GM10266 (cell line): ENCODE measurements at regions not wholly inside any gene's neighbourhood (a gene's known extent, or its start where the extent isn't known, plus 50 kb on each side); places are given as distances from the start of the nearest gene placed in this dataset.

ENCODE experiments used
- DNase-seq: peaks from one replicate; pipeline ENCODE4 v3.0.0; 2012; ENCODE audit errors: extremely low spot score
- CTCF ChIP-seq: IDR thresholded peaks from 2 replicates; pipeline ENCODE4 v1.5.1; 2012; ENCODE audit warnings: mild to moderate bottlenecking, low read depth; ENCODE audit not compliant: control insufficient read depth, insufficient read depth; ENCODE audit errors: missing control alignments

DNA sequence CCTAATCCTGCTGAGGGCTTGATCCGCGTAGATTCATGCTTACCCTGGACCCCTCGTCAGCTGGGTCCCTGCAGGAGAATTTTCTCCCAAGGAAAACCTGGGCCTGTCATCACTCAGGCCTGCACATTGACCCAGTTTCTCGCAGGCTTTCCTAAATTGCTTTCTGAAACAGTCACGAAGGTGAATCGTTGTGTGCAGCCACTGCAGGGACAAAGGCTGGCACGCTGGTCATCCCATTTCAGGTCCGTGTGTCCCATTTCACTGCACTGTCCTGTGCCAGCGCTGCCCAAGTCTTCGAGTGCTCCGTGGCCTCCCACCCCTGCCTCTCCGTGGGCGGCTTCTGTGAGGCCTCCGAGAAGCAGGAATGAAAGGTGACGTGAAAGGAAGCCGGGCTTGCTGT, 62.8 kb upstream of the YWHAQ start:
- TF ChIP-seq CTCF = no peak
- no peak for DNase-seq

- no peak for DNase-seq
- no peak for TF ChIP-seq CTCF
Measured at GRCh38 chr2:9694661-9695234, 64.0 kb upstream of the YWHAQ start.

DNA sequence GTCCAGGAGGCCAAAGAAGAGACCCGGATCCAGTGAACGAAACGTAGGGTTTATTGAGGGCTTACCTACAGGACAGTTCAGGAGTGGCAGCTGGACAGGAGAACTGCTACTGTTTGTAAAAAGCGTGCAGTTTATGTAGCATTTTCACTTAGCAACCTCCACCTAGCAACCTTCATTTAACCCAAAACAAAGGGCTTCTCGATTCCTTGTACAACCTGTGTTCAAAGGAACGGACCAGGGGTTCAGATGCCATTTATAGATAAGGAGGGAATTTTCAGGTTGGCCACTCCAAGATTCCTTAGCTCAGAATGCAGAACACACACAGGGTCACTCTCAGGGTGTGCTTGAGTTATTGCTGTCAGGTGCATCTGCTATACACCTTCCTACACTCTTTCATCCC, 65.1 kb upstream of the YWHAQ start:
- no peak for TF ChIP-seq CTCF
- DNase-seq = no peak

- no peak for TF ChIP-seq CTCF
- no peak for DNase-seq
Measured at GRCh38 chr2:9696731-9697130, 65.9 kb upstream of the YWHAQ start.

DNA sequence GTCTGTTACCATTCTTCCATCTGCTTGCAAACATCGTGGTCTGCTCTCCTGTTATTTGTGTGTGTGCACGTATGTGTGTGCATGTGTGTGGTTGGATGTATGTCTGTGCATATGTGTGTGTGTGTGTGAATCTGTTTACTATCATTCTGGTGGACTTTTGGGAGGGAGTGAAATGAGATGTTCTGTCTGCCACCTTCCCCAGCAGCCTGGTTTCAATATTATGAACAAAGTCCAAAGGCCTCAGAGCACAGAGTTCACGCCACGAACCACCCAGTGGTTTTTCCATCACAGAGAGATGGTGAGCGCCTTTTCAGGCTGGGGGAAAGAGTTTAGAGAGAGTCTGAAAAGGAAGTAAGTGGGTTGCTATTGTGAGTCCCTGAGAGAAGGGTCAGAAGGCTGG, 67.1 kb upstream of the YWHAQ start:
- no peak for TF ChIP-seq CTCF
- no peak for DNase-seq

DNA sequence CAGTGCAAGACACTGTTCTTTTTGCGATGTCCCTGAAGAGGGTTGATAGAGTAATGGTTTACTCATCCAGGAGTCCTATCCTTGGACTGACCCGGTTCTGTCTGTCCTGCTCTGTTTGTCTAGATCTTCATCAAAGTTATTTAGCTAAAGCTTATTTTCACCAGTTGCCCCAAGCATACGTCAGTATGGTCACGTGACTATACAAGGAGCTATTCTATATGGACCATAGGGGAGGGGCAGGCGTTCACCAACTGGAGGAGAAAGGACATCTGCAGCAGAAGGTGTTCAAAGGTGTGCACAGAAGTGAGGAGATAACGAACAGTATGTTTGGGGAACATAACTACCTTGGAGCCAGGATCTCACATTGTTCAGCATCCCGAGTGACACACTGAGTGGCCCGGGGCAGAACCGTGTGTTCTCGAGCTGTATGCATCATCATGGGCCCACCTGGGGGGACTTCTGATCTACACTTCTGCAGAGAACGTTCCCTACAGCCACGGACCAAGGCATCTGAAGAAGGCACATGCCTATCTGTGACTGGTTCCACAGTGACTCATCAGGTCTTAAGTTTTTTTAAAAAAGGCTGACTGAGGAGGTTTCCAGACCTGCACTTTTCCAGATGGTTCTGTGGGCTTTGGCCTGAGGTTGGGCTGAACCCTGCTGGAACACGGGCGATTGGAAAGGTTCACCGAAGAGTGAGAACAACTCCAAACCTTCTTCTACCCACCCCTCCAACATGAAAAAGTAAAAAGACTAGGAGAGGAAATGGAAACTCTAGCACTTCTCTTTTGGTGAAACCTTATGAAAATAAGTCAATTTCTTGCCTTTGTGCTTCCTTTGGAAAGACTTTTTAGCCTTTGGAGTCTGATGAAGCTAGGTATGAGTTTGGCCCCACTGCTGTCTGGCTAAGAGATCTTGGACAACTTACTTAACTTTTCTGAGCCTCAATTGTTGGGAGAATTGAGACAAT, 68.6 kb upstream of the YWHAQ start:
- no peak for TF ChIP-seq CTCF
- DNase-seq = no peak

DNA sequence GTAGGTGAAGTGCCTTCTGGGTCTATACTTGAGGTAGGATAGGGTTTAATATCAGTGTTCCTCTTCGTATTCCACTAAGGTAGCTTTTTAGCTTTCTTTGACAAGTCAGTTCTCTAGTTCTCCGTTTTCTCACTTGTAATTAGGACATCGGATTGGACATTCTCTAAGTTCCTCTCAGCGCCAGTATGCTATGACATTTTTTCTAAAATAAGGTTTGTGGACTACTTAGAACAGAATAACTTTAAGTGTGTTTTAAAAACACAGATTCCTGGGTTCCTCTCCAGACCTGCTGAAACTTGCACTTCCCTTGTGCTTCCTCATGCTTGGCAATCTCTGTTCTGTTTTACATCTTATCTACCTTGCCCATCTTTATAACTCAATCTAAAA, 69.3 kb upstream of the YWHAQ start:
- no peak for DNase-seq
- no peak for TF ChIP-seq CTCF
